ENCODE measurements at regions not wholly inside any gene's neighbourhood (a gene's known extent, or its start where the extent isn't known, plus 50 kb on each side); places are given as distances from the start of the nearest gene placed in this dataset.
A peak's percentile ranks its signal among the peaks of the same experiment; 100 is the strongest.

DNA sequence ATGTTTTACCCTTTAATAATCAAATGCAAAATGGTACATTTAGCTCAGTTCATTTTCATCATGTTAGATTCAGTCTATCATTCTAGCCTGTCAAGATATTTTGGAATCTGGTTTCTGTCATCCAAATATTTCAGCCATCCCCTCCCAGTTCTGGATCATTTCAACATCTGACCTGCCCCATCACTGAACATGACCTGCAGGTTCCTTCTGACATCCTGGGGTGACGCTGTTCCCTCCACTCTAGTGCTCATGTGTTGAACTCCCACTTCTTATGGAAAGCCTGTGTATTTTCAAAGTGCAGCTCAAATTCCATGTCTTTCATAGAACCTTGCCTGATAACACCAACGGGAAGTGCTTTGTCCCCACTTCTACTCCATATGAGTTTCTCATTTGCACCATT lies 320.0 kb upstream of the TNP1 start:
- in situ Hi-C loops (cut with HindIII; ENCODE audit: low pct_ligation_motif_present, low pct_unique_long_range_greater_than_20kb, low sequenced_read_pairs) = no loop called here
- DNase-seq = no peak

DNA sequence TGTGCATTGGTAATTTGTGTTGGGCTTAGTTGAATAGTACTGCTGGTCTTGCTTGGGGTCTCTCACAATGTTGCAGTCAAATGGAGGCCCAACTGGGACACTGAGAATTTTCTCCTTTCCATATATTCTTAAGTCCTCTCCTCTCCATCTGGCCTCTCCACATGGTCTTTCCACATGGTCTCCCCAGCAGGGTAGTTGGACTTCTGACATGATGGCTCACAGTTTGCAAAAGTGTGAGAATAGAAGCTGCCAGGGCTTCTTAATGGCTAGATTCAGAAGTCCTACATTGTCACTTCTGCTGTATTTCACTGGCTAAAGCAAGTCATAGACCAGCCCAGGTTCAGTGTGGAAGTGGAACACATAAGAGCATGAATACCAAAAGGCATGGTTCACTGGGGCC lies 318.5 kb upstream of the TNP1 start:
- in situ Hi-C loops (cut with HindIII; ENCODE audit: low pct_ligation_motif_present, low pct_unique_long_range_greater_than_20kb, low sequenced_read_pairs) = no loop called here
- no peak for DNase-seq

DNA sequence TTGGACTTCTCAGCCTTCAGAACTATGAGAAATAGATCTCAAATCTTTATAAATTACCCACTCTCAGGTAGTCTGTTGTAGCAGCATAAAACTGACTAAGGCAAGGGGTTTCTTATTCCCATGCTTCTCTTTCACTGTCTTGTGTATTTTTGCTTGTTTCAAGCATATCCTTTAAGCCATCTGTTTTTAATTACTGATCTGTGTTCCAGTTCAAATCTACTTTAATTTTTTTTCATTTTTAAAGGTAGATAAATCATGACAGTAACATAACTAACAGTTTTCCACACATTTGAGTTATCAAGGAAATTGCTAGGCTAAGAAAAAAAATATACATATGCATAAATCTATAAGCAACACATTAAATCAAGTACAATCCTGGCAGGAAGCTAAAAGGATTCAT lies 317.9 kb upstream of the TNP1 start:
- DNase-seq = no peak
- in situ Hi-C loops (cut with HindIII; ENCODE audit: low pct_ligation_motif_present, low pct_unique_long_range_greater_than_20kb, low sequenced_read_pairs) = no loop called here

GRCh38 chr2:217171874-217172273 lies 312.0 kb upstream of the TNP1 start:
- DNase-seq = no peak
- in situ Hi-C loops (cut with HindIII; ENCODE audit: low pct_ligation_motif_present, low pct_unique_long_range_greater_than_20kb, low sequenced_read_pairs) = loop anchor here (25.0 kb wide), 1 partner anchor 460 kb away; no protein-coding TSS in a partner anchor

GRCh38 chr2:217168496-217168895 lies 308.6 kb upstream of the TNP1 start:
- no peak for DNase-seq
- in situ Hi-C loops (cut with HindIII; ENCODE audit: low pct_ligation_motif_present, low pct_unique_long_range_greater_than_20kb, low sequenced_read_pairs) = loop anchor here (25.0 kb wide), 1 partner anchor 456 kb away; no protein-coding TSS in a partner anchor

DNA sequence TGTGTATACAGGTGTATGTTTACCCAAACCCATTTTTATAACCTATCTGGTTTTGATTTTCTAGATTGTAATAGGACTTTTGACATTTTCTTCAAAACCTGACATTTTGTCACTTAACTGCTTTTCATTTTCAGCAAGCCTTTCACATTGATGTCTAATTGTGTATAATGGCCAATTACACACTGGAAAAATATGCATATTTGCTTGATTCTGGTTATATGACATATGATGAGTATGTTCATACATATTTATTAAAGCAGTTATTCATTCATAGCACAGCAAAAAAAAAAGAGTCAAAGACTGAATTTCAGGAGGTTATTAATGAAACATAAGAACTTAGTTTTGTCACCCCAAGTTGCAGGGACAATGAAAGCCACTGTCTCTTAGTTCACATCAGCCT lies 307.7 kb upstream of the TNP1 start:
- in situ Hi-C loops (cut with HindIII; ENCODE audit: low pct_ligation_motif_present, low pct_unique_long_range_greater_than_20kb, low sequenced_read_pairs) = loop anchor here (25.0 kb wide), 1 partner anchor 455 kb away; no protein-coding TSS in a partner anchor
- no peak for DNase-seq

- in situ Hi-C loops (cut with HindIII; ENCODE audit: low pct_ligation_motif_present, low pct_unique_long_range_greater_than_20kb, low sequenced_read_pairs) = loop anchor here (25.0 kb wide), 1 partner anchor 454 kb away; no protein-coding TSS in a partner anchor
- peak; percentile 64 for DNase-seq
These were observed 306.5 kb upstream of the TNP1 start for GRCh38 chr2:217166241-217166850.

DNA sequence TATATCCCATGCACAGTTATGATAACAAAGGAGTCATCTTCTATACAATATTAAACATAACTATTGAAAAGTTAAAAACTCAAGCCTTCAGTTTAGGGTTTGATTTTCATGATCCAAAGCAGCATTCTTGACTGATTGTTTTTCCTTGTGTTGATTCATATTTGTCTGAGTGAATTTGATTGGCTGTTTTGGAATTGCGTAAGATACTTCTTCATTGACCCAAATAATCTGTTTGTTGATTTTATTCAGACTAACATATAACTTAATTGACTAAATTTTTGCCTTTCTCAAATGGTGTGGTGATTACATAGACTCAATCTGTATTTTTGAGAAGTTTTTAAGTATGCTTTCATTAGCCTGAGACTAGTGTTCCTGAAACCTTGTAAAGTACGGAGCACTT lies 305.7 kb upstream of the TNP1 start:
- in situ Hi-C loops (cut with HindIII; ENCODE audit: low pct_ligation_motif_present, low pct_unique_long_range_greater_than_20kb, low sequenced_read_pairs) = loop anchor here (25.0 kb wide), 1 partner anchor 453 kb away; no protein-coding TSS in a partner anchor
- DNase-seq = no peak

- DNase-seq = no peak
- in situ Hi-C loops (cut with HindIII; ENCODE audit: low pct_ligation_motif_present, low pct_unique_long_range_greater_than_20kb, low sequenced_read_pairs) = loop anchor here (25.0 kb wide), 1 partner anchor 452 kb away; no protein-coding TSS in a partner anchor
These were observed 304.1 kb upstream of the TNP1 start for GRCh38 chr2:217163987-217164386.

GRCh38 chr2:217162533-217162932 lies 302.7 kb upstream of the TNP1 start:
- in situ Hi-C loops (cut with HindIII; ENCODE audit: low pct_ligation_motif_present, low pct_unique_long_range_greater_than_20kb, low sequenced_read_pairs) = loop anchor here (25.0 kb wide), 1 partner anchor 450 kb away; no protein-coding TSS in a partner anchor
- no peak for DNase-seq

GRCh38 chr2:217160978-217161973 lies 301.4 kb upstream of the TNP1 start:
- no peak for DNase-seq
- in situ Hi-C loops (cut with HindIII; ENCODE audit: low pct_ligation_motif_present, low pct_unique_long_range_greater_than_20kb, low sequenced_read_pairs) = loop anchor here (25.0 kb wide), 1 partner anchor 449 kb away; no protein-coding TSS in a partner anchor

GRCh38 chr2:217160103-217160743 lies 300.4 kb upstream of the TNP1 start:
- in situ Hi-C loops (cut with HindIII; ENCODE audit: low pct_ligation_motif_present, low pct_unique_long_range_greater_than_20kb, low sequenced_read_pairs) = loop anchor here (25.0 kb wide), 1 partner anchor 448 kb away; no protein-coding TSS in a partner anchor
- DNase-seq = no peak

DNA sequence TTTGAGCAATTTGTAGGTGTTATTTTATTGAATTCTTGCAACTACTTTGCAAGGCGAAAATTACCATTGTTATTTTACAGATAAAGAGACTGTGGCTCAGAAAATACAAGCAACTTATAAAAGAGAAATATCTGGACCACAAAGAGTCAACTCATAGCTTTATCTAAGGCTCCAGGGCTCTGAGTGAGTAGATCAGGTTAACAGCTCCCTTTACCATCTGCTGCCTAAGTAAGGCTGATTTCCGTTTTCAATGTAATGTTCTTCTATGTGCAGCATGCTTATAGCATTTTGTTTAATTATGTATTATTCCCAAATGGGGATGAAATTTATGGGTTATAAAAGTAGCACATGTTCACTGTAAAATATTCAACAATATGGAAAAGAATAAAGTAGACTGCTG lies 299.1 kb upstream of the TNP1 start:
- in situ Hi-C loops (cut with HindIII; ENCODE audit: low pct_ligation_motif_present, low pct_unique_long_range_greater_than_20kb, low sequenced_read_pairs) = loop anchor here (25.0 kb wide), 1 partner anchor 447 kb away; no protein-coding TSS in a partner anchor
- no peak for DNase-seq

DNA sequence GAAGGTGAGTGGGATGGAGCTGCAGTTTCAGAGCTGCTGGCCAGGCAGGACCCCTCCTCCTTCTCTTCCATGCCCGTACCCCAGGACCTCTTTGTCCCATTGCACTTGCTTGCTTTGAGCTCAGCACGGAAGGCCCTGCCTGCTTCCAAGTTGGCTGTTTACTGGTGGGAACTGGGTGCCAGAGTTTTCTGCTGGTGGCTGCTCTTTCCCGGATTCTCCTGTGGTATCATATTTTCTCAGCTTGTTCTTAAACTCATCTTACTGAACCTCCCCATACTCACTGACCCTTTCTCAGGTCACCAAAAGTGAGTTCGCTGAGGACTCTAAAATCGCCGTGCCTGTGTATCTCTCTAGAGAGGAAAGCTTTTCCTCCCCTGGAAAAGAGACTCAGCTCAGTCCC lies 297.7 kb upstream of the TNP1 start:
- DNase-seq = no peak
- in situ Hi-C loops (cut with HindIII; ENCODE audit: low pct_ligation_motif_present, low pct_unique_long_range_greater_than_20kb, low sequenced_read_pairs) = loop anchor here (25.0 kb wide), 1 partner anchor 445 kb away; no protein-coding TSS in a partner anchor

DNA sequence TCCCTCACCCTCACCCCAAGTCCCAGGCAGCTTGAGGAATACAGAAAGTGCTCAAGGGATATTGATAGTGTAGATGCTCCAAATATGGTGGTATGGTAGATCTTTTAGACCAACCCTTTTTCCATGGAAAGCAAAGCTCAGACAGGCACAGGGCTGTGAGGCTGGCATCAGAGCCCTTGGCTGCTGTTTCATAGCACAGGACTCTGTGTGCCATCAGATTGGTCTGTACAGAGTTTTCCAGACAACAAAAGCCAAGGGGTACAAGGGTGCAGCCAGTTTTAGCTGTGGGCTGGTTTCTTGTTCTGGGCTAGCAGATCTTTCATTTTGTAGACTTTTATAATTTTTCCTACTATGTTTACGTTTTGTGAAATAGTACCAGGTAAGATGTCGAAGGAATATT lies 296.9 kb upstream of the TNP1 start:
- in situ Hi-C loops (cut with HindIII; ENCODE audit: low pct_ligation_motif_present, low pct_unique_long_range_greater_than_20kb, low sequenced_read_pairs) = loop anchor here (25.0 kb wide), 1 partner anchor 444 kb away; no protein-coding TSS in a partner anchor
- DNase-seq = no peak

DNA sequence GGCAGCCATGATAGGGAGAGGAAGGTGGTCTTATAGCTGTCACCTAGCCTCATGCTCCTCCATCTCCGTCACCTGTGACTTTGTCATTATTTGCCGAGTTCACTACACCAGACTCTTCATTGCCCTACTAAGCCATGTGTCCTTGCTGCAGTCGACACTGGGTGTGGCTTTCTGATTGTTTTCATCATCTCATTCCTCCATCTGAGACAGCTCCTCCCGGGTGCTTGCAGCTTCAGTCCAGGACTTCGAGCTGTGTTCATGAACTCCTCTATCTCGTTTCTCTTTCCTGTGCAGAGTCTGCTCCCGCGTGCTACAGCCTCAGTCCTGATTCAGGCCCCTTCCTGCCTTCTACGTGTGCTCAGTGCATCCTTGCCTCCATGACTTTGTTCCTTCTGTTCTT lies 295.1 kb upstream of the TNP1 start:
- DNase-seq = no peak
- in situ Hi-C loops (cut with HindIII; ENCODE audit: low pct_ligation_motif_present, low pct_unique_long_range_greater_than_20kb, low sequenced_read_pairs) = loop anchor here (25.0 kb wide), 1 partner anchor 443 kb away; no protein-coding TSS in a partner anchor

GRCh38 chr2:217153510-217153909 lies 293.6 kb upstream of the TNP1 start:
- no peak for DNase-seq
- in situ Hi-C loops (cut with HindIII; ENCODE audit: low pct_ligation_motif_present, low pct_unique_long_range_greater_than_20kb, low sequenced_read_pairs) = loop anchor here (25.0 kb wide), 1 partner anchor 441 kb away; no protein-coding TSS in a partner anchor

- DNase-seq = no peak
- in situ Hi-C loops (cut with HindIII; ENCODE audit: low pct_ligation_motif_present, low pct_unique_long_range_greater_than_20kb, low sequenced_read_pairs) = loop anchor here (25.0 kb wide), 1 partner anchor 441 kb away; no protein-coding TSS in a partner anchor
These were observed 293.0 kb upstream of the TNP1 start for GRCh38 chr2:217152831-217153230.

Measured in ACHN (cell line).